ENCODE measurements at regions not wholly inside any gene's neighbourhood (a gene's known extent, or its start where the extent isn't known, plus 50 kb on each side); places are given as distances from the start of the nearest gene placed in this dataset.

DNA sequence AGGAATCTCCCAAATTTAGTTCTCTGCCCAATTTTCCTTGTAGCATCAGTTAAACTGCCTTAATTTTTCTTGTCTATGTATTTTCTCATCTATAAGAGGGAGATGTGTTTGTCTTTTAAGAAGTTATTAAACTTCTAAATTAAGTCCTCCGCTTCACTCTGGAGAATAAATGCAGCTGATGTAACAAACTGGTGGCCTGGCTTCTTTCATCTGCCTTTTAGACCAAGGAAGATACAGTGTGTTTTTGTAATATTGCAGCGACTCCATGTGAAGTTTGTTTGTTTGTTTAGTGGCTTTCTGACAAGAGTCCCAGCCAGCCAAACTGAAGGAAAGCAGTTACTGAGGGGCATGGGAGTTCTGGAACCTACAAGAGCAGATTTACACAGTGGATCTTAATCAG lies 56.4 kb downstream of the KLF12 start:
- ATAC-seq (no peak), DNase-seq (ENCODE audit: low spot score) (no peak)
- ChIA-PET CTCF (no interaction called here), POLR2A (no interaction called here)
- H3K4me1 Mint-ChIP-seq = peaks cover 17% of the 10 kb centered on the region
- H3K36me3 Mint-ChIP-seq = peaks cover 2% of the 10 kb centered on the region; the same call in 1 of the 2 replicates
- H3K27ac Mint-ChIP-seq = no peak overlapping the region
- H3K9me3 Mint-ChIP-seq = peaks cover 5% of the 10 kb centered on the region; the same call in 1 of the 2 replicates
- no peak for TF ChIP-seq SOX15 (CRISPR knock-in tag; IDR thresholded peaks at IDR 0.05)
- TF ChIP-seq SP1 (CRISPR knock-in tag; conservative IDR thresholded peaks at IDR 0.05) = no peak
- TF ChIP-seq OVOL2 (CRISPR knock-in tag; IDR thresholded peaks at IDR 0.05; ENCODE audit: borderline replicate concordance) = no peak
- TF ChIP-seq, protein P1, sequence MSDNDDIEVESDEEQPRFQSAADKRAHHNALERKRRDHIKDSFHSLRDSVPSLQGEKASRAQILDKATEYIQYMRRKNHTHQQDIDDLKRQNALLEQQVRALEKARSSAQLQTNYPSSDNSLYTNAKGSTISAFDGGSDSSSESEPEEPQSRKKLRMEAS (CRISPR knock-in tag; IDR thresholded peaks at IDR 0.05) = no peak
- TF ChIP-seq, protein P2, sequence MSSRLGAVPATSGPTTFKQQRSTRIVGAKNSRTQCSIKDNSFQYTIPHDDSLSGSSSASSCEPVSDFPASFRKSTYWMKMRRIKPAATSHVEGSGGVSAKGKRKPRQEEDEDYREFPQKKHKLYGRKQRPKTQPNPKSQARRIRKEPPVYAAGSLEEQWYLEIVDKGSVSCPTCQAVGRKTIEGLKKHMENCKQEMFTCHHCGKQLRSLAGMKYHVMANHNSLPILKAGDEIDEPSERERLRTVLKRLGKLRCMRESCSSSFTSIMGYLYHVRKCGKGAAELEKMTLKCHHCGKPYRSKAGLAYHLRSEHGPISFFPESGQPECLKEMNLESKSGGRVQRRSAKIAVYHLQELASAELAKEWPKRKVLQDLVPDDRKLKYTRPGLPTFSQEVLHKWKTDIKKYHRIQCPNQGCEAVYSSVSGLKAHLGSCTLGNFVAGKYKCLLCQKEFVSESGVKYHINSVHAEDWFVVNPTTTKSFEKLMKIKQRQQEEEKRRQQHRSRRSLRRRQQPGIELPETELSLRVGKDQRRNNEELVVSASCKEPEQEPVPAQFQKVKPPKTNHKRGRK (CRISPR knock-in tag; IDR thresholded peaks at IDR 0.05; ENCODE audit: borderline replicate concordance) = no peak
- TF ChIP-seq, protein P3, sequence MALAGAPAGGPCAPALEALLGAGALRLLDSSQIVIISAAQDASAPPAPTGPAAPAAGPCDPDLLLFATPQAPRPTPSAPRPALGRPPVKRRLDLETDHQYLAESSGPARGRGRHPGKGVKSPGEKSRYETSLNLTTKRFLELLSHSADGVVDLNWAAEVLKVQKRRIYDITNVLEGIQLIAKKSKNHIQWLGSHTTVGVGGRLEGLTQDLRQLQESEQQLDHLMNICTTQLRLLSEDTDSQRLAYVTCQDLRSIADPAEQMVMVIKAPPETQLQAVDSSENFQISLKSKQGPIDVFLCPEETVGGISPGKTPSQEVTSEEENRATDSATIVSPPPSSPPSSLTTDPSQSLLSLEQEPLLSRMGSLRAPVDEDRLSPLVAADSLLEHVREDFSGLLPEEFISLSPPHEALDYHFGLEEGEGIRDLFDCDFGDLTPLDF (CRISPR knock-in tag; IDR thresholded peaks at IDR 0.05) = no peak
- no peak for TF ChIP-seq ZNF121 (CRISPR knock-in tag; IDR thresholded peaks at IDR 0.05)
- TF ChIP-seq, protein P4, sequence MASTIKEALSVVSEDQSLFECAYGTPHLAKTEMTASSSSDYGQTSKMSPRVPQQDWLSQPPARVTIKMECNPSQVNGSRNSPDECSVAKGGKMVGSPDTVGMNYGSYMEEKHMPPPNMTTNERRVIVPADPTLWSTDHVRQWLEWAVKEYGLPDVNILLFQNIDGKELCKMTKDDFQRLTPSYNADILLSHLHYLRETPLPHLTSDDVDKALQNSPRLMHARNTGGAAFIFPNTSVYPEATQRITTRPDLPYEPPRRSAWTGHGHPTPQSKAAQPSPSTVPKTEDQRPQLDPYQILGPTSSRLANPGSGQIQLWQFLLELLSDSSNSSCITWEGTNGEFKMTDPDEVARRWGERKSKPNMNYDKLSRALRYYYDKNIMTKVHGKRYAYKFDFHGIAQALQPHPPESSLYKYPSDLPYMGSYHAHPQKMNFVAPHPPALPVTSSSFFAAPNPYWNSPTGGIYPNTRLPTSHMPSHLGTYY (CRISPR knock-in tag; IDR thresholded peaks at IDR 0.05) = no peak
- TF ChIP-seq RORB (CRISPR knock-in tag; IDR thresholded peaks at IDR 0.05) = no peak
- no peak for TF ChIP-seq NFYB (CRISPR knock-in tag; conservative IDR thresholded peaks at IDR 0.05; ENCODE audit: low read depth)
- TF ChIP-seq CREM (CRISPR knock-in tag; IDR thresholded peaks at IDR 0.05) = no peak
- TF ChIP-seq GTF2I (CRISPR knock-in tag; conservative IDR thresholded peaks at IDR 0.05) = no peak
- H3K4me3 Mint-ChIP-seq = no peak overlapping the region
- H3K27me3 Mint-ChIP-seq (ENCODE audit: low read depth) = no peaks in the 10 kb centered on the region

DNA sequence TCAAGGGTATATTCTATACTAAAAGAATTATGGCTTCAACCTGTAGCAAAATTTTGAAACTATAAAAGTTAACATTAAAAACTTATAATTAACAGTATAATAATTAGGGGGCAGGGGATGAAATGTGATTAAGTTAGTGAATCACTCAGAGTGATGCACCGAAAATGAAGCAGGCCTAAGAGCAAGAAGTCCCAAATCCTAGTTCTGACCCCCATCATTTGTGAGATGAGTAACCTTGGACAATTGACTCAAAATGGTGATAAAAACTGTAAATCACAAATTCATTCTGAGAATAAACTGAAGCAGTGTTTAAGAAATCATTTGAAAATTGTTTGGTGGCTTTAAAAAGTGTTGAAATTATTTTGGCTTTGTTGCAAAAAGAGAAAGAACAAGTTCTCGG lies 56.8 kb downstream of the KLF12 start:
- ChIA-PET POLR2A (no interaction called here), CTCF (no interaction called here)
- no peak for ATAC-seq
- H3K27me3 Mint-ChIP-seq (ENCODE audit: low read depth) = no peaks in the 10 kb centered on the region
- DNase-seq (ENCODE audit: low spot score) = no peak
- H3K4me1 Mint-ChIP-seq = peaks cover 17% of the 10 kb centered on the region
- peaks cover 2% of the 10 kb centered on the region; the same call in 1 of the 2 replicates for H3K36me3 Mint-ChIP-seq
- H3K4me3 Mint-ChIP-seq = no peak overlapping the region
- H3K9me3 Mint-ChIP-seq = peaks cover 3% of the 10 kb centered on the region; the same call in 1 of the 2 replicates
- H3K27ac Mint-ChIP-seq = no peak overlapping the region
- no peak for TF ChIP-seq NR3C1 (CRISPR knock-in tag; conservative IDR thresholded peaks at IDR 0.05; ENCODE audit: low read depth)
- TF ChIP-seq HMGA2 (CRISPR knock-in tag; IDR thresholded peaks at IDR 0.05) = no peak
- no peak for TF ChIP-seq ZBTB21 (CRISPR knock-in tag; IDR thresholded peaks at IDR 0.05; ENCODE audit: borderline replicate concordance)
- TF ChIP-seq, protein P5, sequence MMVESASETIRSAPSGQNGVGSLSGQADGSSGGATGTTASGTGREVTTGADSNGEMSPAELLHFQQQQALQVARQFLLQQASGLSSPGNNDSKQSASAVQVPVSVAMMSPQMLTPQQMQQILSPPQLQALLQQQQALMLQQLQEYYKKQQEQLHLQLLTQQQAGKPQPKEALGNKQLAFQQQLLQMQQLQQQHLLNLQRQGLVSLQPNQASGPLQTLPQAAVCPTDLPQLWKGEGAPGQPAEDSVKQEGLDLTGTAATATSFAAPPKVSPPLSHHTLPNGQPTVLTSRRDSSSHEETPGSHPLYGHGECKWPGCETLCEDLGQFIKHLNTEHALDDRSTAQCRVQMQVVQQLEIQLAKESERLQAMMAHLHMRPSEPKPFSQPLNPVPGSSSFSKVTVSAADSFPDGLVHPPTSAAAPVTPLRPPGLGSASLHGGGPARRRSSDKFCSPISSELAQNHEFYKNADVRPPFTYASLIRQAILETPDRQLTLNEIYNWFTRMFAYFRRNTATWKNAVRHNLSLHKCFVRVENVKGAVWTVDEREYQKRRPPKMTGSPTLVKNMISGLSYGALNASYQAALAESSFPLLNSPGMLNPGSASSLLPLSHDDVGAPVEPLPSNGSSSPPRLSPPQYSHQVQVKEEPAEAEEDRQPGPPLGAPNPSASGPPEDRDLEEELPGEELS (CRISPR knock-in tag; IDR thresholded peaks at IDR 0.05) = no peak
- TF ChIP-seq ZNF138 (CRISPR knock-in tag; conservative IDR thresholded peaks at IDR 0.05) = no peak
- TF ChIP-seq, protein P6, sequence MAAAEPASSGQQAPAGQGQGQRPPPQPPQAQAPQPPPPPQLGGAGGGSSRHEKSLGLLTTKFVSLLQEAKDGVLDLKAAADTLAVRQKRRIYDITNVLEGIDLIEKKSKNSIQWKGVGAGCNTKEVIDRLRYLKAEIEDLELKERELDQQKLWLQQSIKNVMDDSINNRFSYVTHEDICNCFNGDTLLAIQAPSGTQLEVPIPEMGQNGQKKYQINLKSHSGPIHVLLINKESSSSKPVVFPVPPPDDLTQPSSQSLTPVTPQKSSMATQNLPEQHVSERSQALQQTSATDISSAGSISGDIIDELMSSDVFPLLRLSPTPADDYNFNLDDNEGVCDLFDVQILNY (CRISPR knock-in tag; IDR thresholded peaks at IDR 0.05) = no peak
- TF ChIP-seq, protein P7, sequence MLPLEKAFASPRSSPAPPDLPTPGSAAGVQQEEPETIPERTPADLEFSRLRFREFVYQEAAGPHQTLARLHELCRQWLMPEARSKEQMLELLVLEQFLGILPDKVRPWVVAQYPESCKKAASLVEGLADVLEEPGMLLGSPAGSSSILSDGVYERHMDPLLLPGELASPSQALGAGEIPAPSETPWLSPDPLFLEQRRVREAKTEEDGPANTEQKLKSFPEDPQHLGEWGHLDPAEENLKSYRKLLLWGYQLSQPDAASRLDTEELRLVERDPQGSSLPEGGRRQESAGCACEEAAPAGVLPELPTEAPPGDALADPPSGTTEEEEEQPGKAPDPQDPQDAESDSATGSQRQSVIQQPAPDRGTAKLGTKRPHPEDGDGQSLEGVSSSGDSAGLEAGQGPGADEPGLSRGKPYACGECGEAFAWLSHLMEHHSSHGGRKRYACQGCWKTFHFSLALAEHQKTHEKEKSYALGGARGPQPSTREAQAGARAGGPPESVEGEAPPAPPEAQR (CRISPR knock-in tag; IDR thresholded peaks at IDR 0.05) = no peak
- TF ChIP-seq, protein P8, sequence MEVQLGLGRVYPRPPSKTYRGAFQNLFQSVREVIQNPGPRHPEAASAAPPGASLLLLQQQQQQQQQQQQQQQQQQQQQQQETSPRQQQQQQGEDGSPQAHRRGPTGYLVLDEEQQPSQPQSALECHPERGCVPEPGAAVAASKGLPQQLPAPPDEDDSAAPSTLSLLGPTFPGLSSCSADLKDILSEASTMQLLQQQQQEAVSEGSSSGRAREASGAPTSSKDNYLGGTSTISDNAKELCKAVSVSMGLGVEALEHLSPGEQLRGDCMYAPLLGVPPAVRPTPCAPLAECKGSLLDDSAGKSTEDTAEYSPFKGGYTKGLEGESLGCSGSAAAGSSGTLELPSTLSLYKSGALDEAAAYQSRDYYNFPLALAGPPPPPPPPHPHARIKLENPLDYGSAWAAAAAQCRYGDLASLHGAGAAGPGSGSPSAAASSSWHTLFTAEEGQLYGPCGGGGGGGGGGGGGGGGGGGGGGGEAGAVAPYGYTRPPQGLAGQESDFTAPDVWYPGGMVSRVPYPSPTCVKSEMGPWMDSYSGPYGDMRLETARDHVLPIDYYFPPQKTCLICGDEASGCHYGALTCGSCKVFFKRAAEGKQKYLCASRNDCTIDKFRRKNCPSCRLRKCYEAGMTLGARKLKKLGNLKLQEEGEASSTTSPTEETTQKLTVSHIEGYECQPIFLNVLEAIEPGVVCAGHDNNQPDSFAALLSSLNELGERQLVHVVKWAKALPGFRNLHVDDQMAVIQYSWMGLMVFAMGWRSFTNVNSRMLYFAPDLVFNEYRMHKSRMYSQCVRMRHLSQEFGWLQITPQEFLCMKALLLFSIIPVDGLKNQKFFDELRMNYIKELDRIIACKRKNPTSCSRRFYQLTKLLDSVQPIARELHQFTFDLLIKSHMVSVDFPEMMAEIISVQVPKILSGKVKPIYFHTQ (CRISPR knock-in tag; IDR thresholded peaks at IDR 0.05) = no peak
- TF ChIP-seq, protein P9, sequence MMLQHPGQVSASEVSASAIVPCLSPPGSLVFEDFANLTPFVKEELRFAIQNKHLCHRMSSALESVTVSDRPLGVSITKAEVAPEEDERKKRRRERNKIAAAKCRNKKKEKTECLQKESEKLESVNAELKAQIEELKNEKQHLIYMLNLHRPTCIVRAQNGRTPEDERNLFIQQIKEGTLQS (CRISPR knock-in tag; conservative IDR thresholded peaks at IDR 0.05) = no peak
- TF ChIP-seq NFE2L1 (CRISPR knock-in tag; IDR thresholded peaks at IDR 0.05) = no peak
- TF ChIP-seq, protein P10, sequence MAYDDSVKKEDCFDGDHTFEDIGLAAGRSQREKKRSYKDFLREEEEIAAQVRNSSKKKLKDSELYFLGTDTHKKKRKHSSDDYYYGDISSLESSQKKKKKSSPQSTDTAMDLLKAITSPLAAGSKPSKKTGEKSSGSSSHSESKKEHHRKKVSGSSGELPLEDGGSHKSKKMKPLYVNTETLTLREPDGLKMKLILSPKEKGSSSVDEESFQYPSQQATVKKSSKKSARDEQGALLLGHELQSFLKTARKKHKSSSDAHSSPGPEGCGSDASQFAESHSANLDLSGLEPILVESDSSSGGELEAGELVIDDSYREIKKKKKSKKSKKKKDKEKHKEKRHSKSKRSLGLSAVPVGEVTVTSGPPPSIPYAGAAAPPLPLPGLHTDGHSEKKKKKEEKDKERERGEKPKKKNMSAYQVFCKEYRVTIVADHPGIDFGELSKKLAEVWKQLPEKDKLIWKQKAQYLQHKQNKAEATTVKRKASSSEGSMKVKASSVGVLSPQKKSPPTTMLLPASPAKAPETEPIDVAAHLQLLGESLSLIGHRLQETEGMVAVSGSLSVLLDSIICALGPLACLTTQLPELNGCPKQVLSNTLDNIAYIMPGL (CRISPR knock-in tag; IDR thresholded peaks at IDR 0.05) = no peak
- TF ChIP-seq SP1 (CRISPR knock-in tag; conservative IDR thresholded peaks at IDR 0.05) = no peak

All from WTC11 (cell line).